ENCODE measurements at regions not wholly inside any gene's neighbourhood (a gene's known extent, or its start where the extent isn't known, plus 50 kb on each side); places are given as distances from the start of the nearest gene placed in this dataset.

- H3K79me2 ChIP-seq (ENCODE audit: low read depth) = no peaks in the 10 kb centered on the region
- no peaks in the 10 kb centered on the region for H3F3A ChIP-seq (ENCODE audit: low read depth)
- no peak for DNase-seq (ENCODE audit: low spot score)
- no peaks in the 10 kb centered on the region for H3K36me3 Mint-ChIP-seq
- no peaks in the 10 kb centered on the region for H3K9me3 ChIP-seq (ENCODE audit: low read depth)
- no peaks in the 10 kb centered on the region for H3K36me3 ChIP-seq
- no peak overlapping the region for H3K4me2 ChIP-seq
- peaks cover 6% of the 10 kb centered on the region for H3K9me3 Mint-ChIP-seq
- no peak overlapping the region for H3K27ac Mint-ChIP-seq
- peaks cover 56% of the 10 kb centered on the region for H3K4me1 Mint-ChIP-seq
- H3K27me3 Mint-ChIP-seq (ENCODE audit: insufficient read depth, low read depth) = peaks cover 4% of the 10 kb centered on the region
- no peaks in the 10 kb centered on the region for H3K27me3 ChIP-seq
- H4K20me1 ChIP-seq (ENCODE audit: low read depth) = no peaks in the 10 kb centered on the region
- no peaks in the 10 kb centered on the region for H3K4me1 ChIP-seq
- H3K4me3 Mint-ChIP-seq = no peak overlapping the region
- H3K4me3 ChIP-seq = no peak overlapping the region
- no peak overlapping the region for H3K9ac ChIP-seq
- TF ChIP-seq CTCF (IDR thresholded peaks at IDR 0.05) (no peak), EZH2 (IDR thresholded peaks at IDR 0.05) (no peak), EZH2phosphoT487 (IDR thresholded peaks at IDR 0.05) (no peak)
- H3K27ac ChIP-seq = no peak overlapping the region
- H2AFZ ChIP-seq (replicated peaks) = no peak overlapping the region
Measured at GRCh38 chr5:67290655-67291054, 94.1 kb upstream of the CD180 start.

GRCh38 chr5:67289763-67290521 is 93.3 kb upstream of the CD180 start:
- H3K27me3 ChIP-seq = no peaks in the 10 kb centered on the region
- H3K4me1 Mint-ChIP-seq = peaks cover 53% of the 10 kb centered on the region
- no peak overlapping the region for H3K4me3 ChIP-seq
- H3K79me2 ChIP-seq (ENCODE audit: low read depth) = no peaks in the 10 kb centered on the region
- no peak overlapping the region for H3K4me2 ChIP-seq
- no peak for DNase-seq (ENCODE audit: low spot score)
- H3K9me3 Mint-ChIP-seq = peaks cover 5% of the 10 kb centered on the region
- H3K27ac Mint-ChIP-seq = peak overlapping the region; percentile 72
- H4K20me1 ChIP-seq (ENCODE audit: low read depth) = no peaks in the 10 kb centered on the region
- H3K27ac ChIP-seq = no peak overlapping the region
- H3K27me3 Mint-ChIP-seq (ENCODE audit: insufficient read depth, low read depth) = peaks cover 4% of the 10 kb centered on the region
- no peaks in the 10 kb centered on the region for H3K9me3 ChIP-seq (ENCODE audit: low read depth)
- no peaks in the 10 kb centered on the region for H3F3A ChIP-seq (ENCODE audit: low read depth)
- H3K4me3 Mint-ChIP-seq = no peak overlapping the region
- no peaks in the 10 kb centered on the region for H3K36me3 Mint-ChIP-seq
- no peak overlapping the region for H3K9ac ChIP-seq
- no peak for TF ChIP-seq EZH2phosphoT487 (IDR thresholded peaks at IDR 0.05)
- no peak for TF ChIP-seq EZH2 (IDR thresholded peaks at IDR 0.05)
- TF ChIP-seq CTCF (IDR thresholded peaks at IDR 0.05) = no peak
- H3K4me1 ChIP-seq = no peaks in the 10 kb centered on the region
- no peak overlapping the region for H2AFZ ChIP-seq (replicated peaks)
- no peaks in the 10 kb centered on the region for H3K36me3 ChIP-seq

GRCh38 chr5:67287510-67288268 is 91.1 kb upstream of the CD180 start:
- no peaks in the 10 kb centered on the region for H3F3A ChIP-seq (ENCODE audit: low read depth)
- H4K20me1 ChIP-seq (ENCODE audit: low read depth) = no peaks in the 10 kb centered on the region
- no peak overlapping the region for H2AFZ ChIP-seq (replicated peaks)
- H3K4me2 ChIP-seq = no peak overlapping the region
- H3K36me3 Mint-ChIP-seq = no peaks in the 10 kb centered on the region
- no peak overlapping the region for H3K4me3 Mint-ChIP-seq
- no peaks in the 10 kb centered on the region for H3K36me3 ChIP-seq
- no peaks in the 10 kb centered on the region for H3K27me3 ChIP-seq
- TF ChIP-seq EZH2 (IDR thresholded peaks at IDR 0.05) = no peak
- TF ChIP-seq EZH2phosphoT487 (IDR thresholded peaks at IDR 0.05) = no peak
- TF ChIP-seq CTCF (IDR thresholded peaks at IDR 0.05) = no peak
- H3K4me1 Mint-ChIP-seq = peaks cover 40% of the 10 kb centered on the region
- H3K9ac ChIP-seq = no peak overlapping the region
- DNase-seq (ENCODE audit: low spot score) = no peak
- no peaks in the 10 kb centered on the region for H3K9me3 ChIP-seq (ENCODE audit: low read depth)
- no peak overlapping the region for H3K27ac ChIP-seq
- H3K27ac Mint-ChIP-seq = peak overlapping the region; percentile 32
- peaks cover 2% of the 10 kb centered on the region for H3K27me3 Mint-ChIP-seq (ENCODE audit: insufficient read depth, low read depth)
- H3K4me1 ChIP-seq = peaks cover 9% of the 10 kb centered on the region
- H3K4me3 ChIP-seq = no peak overlapping the region
- no peaks in the 10 kb centered on the region for H3K79me2 ChIP-seq (ENCODE audit: low read depth)
- H3K9me3 Mint-ChIP-seq = peaks cover 7% of the 10 kb centered on the region

Measured in neural progenitor cell (in vitro differentiated cells).